HG03280 (cell line): ENCODE measurements at regions not wholly inside any gene's neighbourhood (a gene's known extent, or its start where the extent isn't known, plus 50 kb on each side); places are given as distances from the start of the nearest gene placed in this dataset.

Source experiments
- ATAC-seq: cut with Tn5 transposase; IDR thresholded peaks from one replicate; pipeline ENCODE4 v1.9.1; 2021; ENCODE audit warnings: mild to moderate bottlenecking, moderate library complexity; ENCODE audit not compliant: unreplicated experiment

- no peak for ATAC-seq
These were observed 933.5 kb downstream of the BRD1 start for GRCh38 chr22:48894064-48894671.

GRCh38 chr22:48893288-48894063 lies 934.2 kb downstream of the BRD1 start:
- ATAC-seq = no peak

GRCh38 chr22:48892578-48893287 lies 934.9 kb downstream of the BRD1 start:
- no peak for ATAC-seq

GRCh38 chr22:48891688-48892577 lies 935.7 kb downstream of the BRD1 start:
- ATAC-seq = no peak

- ATAC-seq = no peak
These were observed 936.7 kb downstream of the BRD1 start for GRCh38 chr22:48890693-48891554.

- no peak for ATAC-seq
These were observed 937.6 kb downstream of the BRD1 start for GRCh38 chr22:48889887-48890692.

- no peak for ATAC-seq
These were observed 938.4 kb downstream of the BRD1 start for GRCh38 chr22:48889209-48889830.

- ATAC-seq = no peak
These were observed 939.0 kb downstream of the BRD1 start for GRCh38 chr22:48888466-48889208.

- ATAC-seq = no peak
These were observed 940.0 kb downstream of the BRD1 start for GRCh38 chr22:48887394-48888332.

- no peak for ATAC-seq
These were observed 940.9 kb downstream of the BRD1 start for GRCh38 chr22:48886604-48887393.

- no peak for ATAC-seq
These were observed 941.8 kb downstream of the BRD1 start for GRCh38 chr22:48885919-48886305.

GRCh38 chr22:48885271-48885918 lies 942.3 kb downstream of the BRD1 start:
- ATAC-seq = no peak

- ATAC-seq = no peak
These were observed 942.9 kb downstream of the BRD1 start for GRCh38 chr22:48884786-48885185.

- ATAC-seq = no peak
These were observed 943.3 kb downstream of the BRD1 start for GRCh38 chr22:48884324-48884723.

GRCh38 chr22:48883211-48883960 lies 944.3 kb downstream of the BRD1 start:
- no peak for ATAC-seq
